ENCODE measurements at regions not wholly inside any gene's neighbourhood (a gene's known extent, or its start where the extent isn't known, plus 50 kb on each side); places are given as distances from the start of the nearest gene placed in this dataset.

DNA sequence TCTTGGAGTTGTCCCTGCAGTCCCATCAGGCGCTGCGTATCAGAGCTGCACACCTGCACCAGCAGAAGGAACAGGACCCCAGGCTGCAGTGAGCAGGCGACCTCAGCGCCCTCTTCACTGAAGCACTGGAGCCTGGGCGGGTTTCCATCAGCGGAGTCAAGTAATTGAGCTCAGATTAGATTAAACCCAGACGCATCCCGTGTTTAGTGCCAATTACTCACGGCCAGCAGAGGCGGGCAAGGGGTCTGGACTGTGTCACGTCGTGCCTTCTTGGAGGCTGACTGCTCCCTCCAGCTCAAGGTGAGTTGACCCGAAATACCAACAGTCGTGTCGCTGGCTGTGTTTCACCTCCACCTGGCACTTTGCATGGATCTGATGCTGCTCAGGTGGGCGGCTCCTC lies 123.6 kb downstream of the CXCL12 start:
- ATAC-seq (ENCODE audit: low read depth) (no peak), DNase-seq (no peak)
- Mint-ChIP-seq H3K9me3 (no peaks in the 10 kb centered on the region), H3K27me3 (no peaks in the 10 kb centered on the region), H3K4me3 (no peak overlapping the region), H3K36me3 (ENCODE audit: low read depth) (no peaks in the 10 kb centered on the region), H3K27ac (no peak overlapping the region), H3K4me1 (peaks cover 3% of the 10 kb centered on the region)
- TF ChIP-seq, protein P1, sequence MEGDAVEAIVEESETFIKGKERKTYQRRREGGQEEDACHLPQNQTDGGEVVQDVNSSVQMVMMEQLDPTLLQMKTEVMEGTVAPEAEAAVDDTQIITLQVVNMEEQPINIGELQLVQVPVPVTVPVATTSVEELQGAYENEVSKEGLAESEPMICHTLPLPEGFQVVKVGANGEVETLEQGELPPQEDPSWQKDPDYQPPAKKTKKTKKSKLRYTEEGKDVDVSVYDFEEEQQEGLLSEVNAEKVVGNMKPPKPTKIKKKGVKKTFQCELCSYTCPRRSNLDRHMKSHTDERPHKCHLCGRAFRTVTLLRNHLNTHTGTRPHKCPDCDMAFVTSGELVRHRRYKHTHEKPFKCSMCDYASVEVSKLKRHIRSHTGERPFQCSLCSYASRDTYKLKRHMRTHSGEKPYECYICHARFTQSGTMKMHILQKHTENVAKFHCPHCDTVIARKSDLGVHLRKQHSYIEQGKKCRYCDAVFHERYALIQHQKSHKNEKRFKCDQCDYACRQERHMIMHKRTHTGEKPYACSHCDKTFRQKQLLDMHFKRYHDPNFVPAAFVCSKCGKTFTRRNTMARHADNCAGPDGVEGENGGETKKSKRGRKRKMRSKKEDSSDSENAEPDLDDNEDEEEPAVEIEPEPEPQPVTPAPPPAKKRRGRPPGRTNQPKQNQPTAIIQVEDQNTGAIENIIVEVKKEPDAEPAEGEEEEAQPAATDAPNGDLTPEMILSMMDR (IDR thresholded peaks at IDR 0.05): no peak
- ChIA-PET POLR2A (no interaction called here), CTCF (no interaction called here)
- intact Hi-C loops (cut with micrococcal nuclease): no loop called here

DNA sequence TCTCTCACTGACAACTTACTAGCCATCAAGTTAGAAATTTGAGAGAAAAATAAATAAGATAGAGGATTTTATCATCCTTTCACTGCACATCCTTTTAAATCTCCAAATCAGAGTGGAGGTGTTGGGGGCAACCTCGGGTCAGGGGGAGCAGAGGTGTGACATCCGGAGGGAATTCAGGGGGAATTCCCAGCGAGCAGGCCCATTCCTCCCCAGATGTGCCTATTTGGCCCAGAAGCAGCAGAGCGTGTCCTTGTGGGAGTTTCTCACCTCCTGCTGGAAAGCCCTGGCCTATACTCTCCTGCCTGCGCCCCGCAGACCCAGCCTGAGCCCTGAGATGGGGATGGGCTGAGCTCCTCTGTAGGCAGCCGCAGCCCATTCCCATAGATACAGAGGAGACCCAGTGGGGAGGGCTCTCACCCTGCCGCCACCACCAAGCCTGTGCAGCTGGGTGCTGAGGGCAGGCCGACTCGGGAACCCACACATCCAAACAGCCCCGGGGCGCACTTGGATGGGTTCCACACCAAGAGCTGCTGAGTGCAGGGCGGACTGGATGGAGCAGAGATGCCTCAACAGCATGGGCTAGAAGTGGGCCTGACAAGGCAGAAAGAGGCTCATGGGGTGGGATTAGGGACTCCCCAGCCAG lies 124.5 kb downstream of the CXCL12 start:
- Mint-ChIP-seq H3K27ac (no peak overlapping the region), H3K36me3 (ENCODE audit: low read depth) (no peaks in the 10 kb centered on the region), H3K9me3 (no peaks in the 10 kb centered on the region), H3K27me3 (no peaks in the 10 kb centered on the region), H3K4me3 (no peak overlapping the region), H3K4me1 (peaks cover 3% of the 10 kb centered on the region)
- POLR2A ChIA-PET: no interaction called here
- TF ChIP-seq, protein P1 (IDR thresholded peaks at IDR 0.05): no peak
- intact Hi-C loops (cut with micrococcal nuclease): no loop called here
- ATAC-seq (ENCODE audit: low read depth) (no peak), DNase-seq (no peak)
- CTCF ChIA-PET: no interaction called here

DNA sequence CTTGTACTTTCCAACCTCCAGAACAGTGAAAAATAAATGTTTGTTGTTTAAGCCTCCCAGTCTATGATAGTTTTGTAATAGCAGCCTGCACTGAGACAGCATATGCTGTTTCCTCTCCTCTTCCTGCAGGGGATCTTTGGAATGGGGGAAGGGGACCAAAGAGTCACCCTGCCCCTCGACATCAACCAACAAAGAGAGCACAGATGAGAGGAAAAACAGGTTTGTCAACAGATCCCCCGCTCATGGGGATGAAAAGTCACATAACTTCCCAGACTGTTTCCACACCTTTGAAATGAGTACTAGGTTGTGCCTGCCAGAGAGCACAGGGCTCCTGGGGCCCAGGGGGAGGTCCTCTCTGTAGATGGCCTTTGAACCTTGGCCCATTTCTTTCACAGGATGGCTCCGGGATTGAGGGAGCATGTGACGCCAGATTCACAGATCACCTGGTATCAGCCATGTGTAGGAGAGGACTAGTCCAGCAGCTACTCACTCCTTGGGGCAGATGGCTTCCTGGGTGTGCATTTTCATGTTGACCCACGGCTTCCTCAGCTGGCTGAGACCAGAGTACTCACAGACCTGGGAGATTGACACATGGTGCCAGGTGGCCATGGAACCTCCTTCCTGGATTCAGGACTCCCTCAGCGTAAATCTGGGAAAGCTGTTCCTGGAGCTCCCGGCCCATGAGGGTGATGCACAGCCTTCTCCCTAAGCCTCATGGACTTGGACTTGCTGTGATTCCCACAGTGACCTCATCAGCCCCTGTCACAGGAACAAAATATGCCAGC lies 125.6 kb downstream of the CXCL12 start:
- Mint-ChIP-seq H3K27ac (no peak overlapping the region), H3K4me1 (peaks cover 3% of the 10 kb centered on the region), H3K27me3 (no peaks in the 10 kb centered on the region), H3K4me3 (no peak overlapping the region), H3K36me3 (ENCODE audit: low read depth) (no peaks in the 10 kb centered on the region), H3K9me3 (no peaks in the 10 kb centered on the region)
- ATAC-seq (ENCODE audit: low read depth) (no peak), DNase-seq (no peak)
- POLR2A ChIA-PET: no interaction called here
- CTCF ChIA-PET: no interaction called here
- intact Hi-C loops (cut with micrococcal nuclease): no loop called here
- TF ChIP-seq, protein P1 (IDR thresholded peaks at IDR 0.05): no peak

DNA sequence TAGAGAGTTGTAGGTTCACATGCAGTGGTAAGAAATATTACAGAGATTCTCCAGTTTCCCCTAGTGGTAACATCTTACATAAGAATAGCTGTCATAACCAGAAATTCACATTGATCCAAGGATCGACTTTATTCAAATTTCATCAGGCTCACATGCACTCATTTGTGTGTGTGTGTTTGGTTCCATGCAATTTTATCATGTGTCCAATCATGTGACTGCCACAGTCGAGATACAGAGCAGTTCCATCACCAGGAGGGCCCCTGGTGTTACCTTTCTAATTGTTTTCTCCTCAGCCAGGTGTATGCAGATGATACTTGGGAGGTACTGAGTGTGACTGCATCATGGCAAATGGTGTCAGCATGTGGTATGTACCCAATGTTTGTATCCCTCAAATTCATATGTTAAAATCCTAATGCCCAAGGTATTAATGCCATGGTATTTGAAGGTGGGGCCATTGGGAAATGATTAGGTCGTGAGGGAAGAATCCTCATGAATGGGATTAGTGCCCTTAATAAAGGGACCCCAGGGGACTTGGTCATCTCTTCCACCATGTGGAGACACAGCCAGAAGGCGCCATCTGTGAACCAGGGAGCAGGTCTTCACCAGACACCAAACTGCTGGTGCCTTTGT lies 126.3 kb downstream of the CXCL12 start:
- Mint-ChIP-seq H3K9me3 (no peaks in the 10 kb centered on the region), H3K27ac (no peak overlapping the region), H3K4me1 (peaks cover 3% of the 10 kb centered on the region), H3K4me3 (no peak overlapping the region), H3K27me3 (no peaks in the 10 kb centered on the region), H3K36me3 (ENCODE audit: low read depth) (no peaks in the 10 kb centered on the region)
- ATAC-seq (ENCODE audit: low read depth): no peak
- DNase-seq: no peak
- intact Hi-C loops (cut with micrococcal nuclease): no loop called here
- TF ChIP-seq, protein P1 (IDR thresholded peaks at IDR 0.05): no peak
- ChIA-PET POLR2A (no interaction called here), CTCF (no interaction called here)

DNA sequence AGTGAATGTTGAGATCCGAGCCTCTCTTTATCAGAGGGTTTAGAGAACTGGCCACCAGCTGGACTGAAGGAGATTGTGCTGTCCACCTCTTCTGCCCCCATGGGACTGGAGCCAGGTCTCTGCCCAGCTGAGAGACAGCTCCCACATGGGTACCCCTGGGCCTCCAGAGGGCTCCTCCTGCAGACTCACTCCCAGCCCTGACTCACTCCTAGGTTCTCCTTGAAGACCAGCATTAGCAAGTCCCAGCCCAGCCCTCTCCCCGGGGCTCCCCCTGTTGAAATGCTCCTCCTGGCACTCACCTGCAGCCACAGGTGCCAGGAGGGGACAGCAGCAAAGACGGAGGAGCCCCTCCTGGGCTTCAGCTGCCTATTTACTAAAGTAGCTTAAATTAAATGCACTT lies 126.9 kb downstream of the CXCL12 start:
- ATAC-seq (ENCODE audit: low read depth): no peak
- Mint-ChIP-seq H3K4me3 (no peak overlapping the region), H3K4me1 (peaks cover 3% of the 10 kb centered on the region), H3K27ac (no peak overlapping the region), H3K36me3 (ENCODE audit: low read depth) (no peaks in the 10 kb centered on the region), H3K9me3 (no peaks in the 10 kb centered on the region), H3K27me3 (no peaks in the 10 kb centered on the region)
- TF ChIP-seq, protein P1 (IDR thresholded peaks at IDR 0.05): no peak
- intact Hi-C loops (cut with micrococcal nuclease): no loop called here
- ChIA-PET CTCF (no interaction called here), POLR2A (no interaction called here)
- no peak for DNase-seq
